ENCODE measurements at regions not wholly inside any gene's neighbourhood (a gene's known extent, or its start where the extent isn't known, plus 50 kb on each side); places are given as distances from the start of the nearest gene placed in this dataset.

- H3K27ac ChIP-seq, result no peak overlapping the region
- no peak for TF ChIP-seq CTCF (IDR thresholded peaks at IDR 0.05)
- intact Hi-C loops (cut with DNase I), result loop anchor here in 1 of 10 donors (1.0 kb wide), 1 partner anchor 10 kb away; no protein-coding TSS in a partner anchor
- no peaks in the 10 kb centered on the region for H3K36me3 ChIP-seq
- 84 to 86% methylated on average over 6 of the region's 6 CpGs for WGBS, 2 donors
- DNase-seq (no peak), ATAC-seq (no peak)
- H3K9me3 ChIP-seq, result peaks cover 0 to under 1% (median 0%) of the 10 kb centered on the region in 11 donors
- no peaks in the 10 kb centered on the region for H3K4me1 ChIP-seq
- no peak overlapping the region for H3K4me3 ChIP-seq
- no peaks in the 10 kb centered on the region for H3K27me3 ChIP-seq
Observed at GRCh38 chr5:158397278-158397677, 538.3 kb upstream of the CLINT1 start.

GRCh38 chr5:158394102-158394501 lies 535.2 kb upstream of the CLINT1 start:
- no peak for TF ChIP-seq CTCF (IDR thresholded peaks at IDR 0.05)
- H3K9me3 ChIP-seq, result no peaks in the 10 kb centered on the region
- no peaks in the 10 kb centered on the region for H3K27me3 ChIP-seq
- H3K36me3 ChIP-seq, result no peaks in the 10 kb centered on the region
- H3K27ac ChIP-seq, result no peak overlapping the region
- ATAC-seq (no peak), DNase-seq (no peak)
- peaks cover 0 to 11% (median 0%) of the 10 kb centered on the region in 9 donors for H3K4me1 ChIP-seq
- H3K4me3 ChIP-seq, result no peak overlapping the region
- intact Hi-C loops (cut with DNase I), result no loop called here

GRCh38 chr5:158393457-158393856 lies 534.5 kb upstream of the CLINT1 start:
- Histone ChIP-seq H3K36me3 (no peaks in the 10 kb centered on the region), H3K4me3 (no peak overlapping the region), H3K4me1 (peaks cover 0 to 11% (median 0%) of the 10 kb centered on the region in 9 donors), H3K27me3 (no peaks in the 10 kb centered on the region), H3K27ac (no peak overlapping the region), H3K9me3 (no peaks in the 10 kb centered on the region)
- DNase-seq (no peak), ATAC-seq (no peak)
- 69 to 71% methylated on average over 3 of the region's 3 CpGs for WGBS, 2 donors
- intact Hi-C loops (cut with DNase I), result no loop called here
- no peak for TF ChIP-seq CTCF (IDR thresholded peaks at IDR 0.05)

GRCh38 chr5:158392753-158393152 lies 533.8 kb upstream of the CLINT1 start:
- Histone ChIP-seq H3K27ac (no peak overlapping the region), H3K36me3 (no peaks in the 10 kb centered on the region), H3K4me3 (no peak overlapping the region), H3K4me1 (peaks cover 0 to 11% (median 0%) of the 10 kb centered on the region in 9 donors), H3K27me3 (no peaks in the 10 kb centered on the region), H3K9me3 (no peaks in the 10 kb centered on the region)
- no peak for TF ChIP-seq CTCF (IDR thresholded peaks at IDR 0.05)
- intact Hi-C loops (cut with DNase I), result no loop called here
- WGBS, 2 donors, result 51 to 72% methylated on average over 2 of the region's 2 CpGs
- ATAC-seq (no peak), DNase-seq (no peak)
